GM19468 (cell line): ENCODE measurements at regions not wholly inside any gene's neighbourhood (a gene's known extent, or its start where the extent isn't known, plus 50 kb on each side); places are given as distances from the start of the nearest gene placed in this dataset.
"Not testable (repeated sequence)": the region's sequence is repeated elsewhere in the genome, so short reads cannot be mapped to it uniquely, and the experiment has no call there.

Experiments
- ATAC-seq: cut with Tn5 transposase; IDR thresholded peaks from one replicate; pipeline ENCODE4 v1.9.1; 2021; ENCODE audit warnings: mild to moderate bottlenecking, moderate library complexity, moderate number of reproducible peaks; ENCODE audit not compliant: unreplicated experiment; ENCODE audit errors: extremely low read depth

DNA sequence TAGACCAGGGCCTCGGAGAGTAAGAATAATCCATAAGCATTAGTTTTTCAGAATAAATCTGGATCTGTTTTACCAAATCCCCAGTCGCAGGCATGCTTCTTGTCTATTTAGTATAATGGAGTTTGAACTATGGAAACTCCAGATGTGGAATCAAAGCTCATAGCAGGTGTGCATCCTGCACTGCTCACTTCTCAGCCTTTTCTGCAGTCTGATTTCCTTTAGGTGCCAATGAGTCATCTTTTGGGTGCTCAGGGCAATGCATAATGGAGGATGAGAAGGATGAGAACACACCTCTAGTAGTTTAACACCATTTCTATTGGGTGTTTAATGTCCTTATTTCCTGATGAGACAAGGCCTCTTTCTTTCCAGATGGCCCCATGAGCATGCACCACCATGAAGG is 961.2 kb downstream of the TMEM121 start:
- ATAC-seq: no peak

DNA sequence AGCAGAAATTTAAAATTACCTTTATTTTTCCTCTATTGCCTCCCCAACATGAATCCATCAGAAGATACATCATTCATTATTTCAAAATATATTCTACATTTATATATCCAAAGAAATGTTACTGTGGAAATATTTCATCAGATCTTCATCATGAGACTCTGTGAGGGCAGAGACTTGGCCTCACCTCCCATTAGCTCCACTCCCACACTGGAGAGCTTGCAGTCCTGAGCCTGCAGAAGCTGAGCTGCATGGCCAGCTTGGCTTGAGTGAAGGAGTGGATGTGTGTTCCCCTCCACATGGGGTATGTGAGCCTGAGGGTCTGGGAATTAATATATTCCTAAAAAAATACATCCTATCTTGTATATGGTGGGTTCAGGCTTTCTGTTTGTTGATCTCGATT is 961.9 kb downstream of the TMEM121 start:
- ATAC-seq: no peak

DNA sequence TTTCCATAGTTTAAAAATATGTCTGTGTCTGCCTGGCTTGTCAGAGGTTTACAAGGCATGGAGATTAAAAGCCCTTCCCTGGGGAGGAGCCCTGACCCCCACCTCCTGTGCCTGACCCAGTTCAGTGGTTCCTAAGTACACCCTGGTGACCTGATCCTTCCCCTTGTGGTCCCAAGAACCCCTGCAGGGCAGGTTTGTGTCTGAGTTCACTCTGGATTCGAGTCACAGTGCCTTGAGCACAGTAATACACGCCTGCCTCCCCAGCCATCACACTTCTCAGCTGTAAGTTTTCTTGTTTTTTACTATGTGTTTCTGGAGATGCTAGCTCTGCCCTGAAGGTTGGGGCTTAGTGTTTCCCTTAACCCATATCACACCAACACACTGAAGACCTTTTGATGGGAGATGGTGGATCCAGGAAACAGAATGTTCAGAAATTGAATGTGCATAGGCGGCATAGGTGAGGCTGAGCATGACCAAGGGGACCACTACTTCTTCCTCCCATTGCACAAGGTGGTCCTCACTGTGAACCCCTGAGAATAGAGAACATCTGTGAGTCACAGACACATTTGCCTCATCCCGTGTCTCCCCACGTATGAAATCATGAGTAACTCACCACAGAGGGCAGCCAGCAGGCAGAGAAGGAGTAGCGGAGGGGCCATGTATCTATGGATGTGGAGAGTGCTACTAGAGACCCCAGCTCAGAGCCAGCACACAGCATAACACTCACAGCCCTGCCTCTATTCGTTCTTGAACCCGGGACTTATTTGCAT is 962.9 kb downstream of the TMEM121 start:
- ATAC-seq: no peak

DNA sequence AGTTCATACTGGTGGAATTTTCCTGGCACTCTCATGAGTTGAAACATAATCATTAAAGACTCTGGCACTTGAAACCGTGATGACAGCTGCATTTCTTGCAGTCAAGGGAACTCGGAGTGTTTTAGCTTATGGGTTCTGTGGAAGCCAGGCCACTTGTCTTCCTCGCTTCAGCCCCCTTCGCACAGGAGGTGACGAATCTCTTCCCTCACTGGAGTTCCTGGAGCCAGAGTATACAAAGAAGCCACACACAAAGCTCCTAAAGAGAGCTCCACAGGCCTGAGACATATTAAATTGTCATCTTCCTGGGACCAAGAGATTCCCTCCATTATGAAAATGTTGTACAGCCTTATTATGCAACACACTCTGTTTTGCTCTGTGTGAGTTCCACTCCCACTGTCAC is 964.1 kb downstream of the TMEM121 start:
- ATAC-seq: no peak

DNA sequence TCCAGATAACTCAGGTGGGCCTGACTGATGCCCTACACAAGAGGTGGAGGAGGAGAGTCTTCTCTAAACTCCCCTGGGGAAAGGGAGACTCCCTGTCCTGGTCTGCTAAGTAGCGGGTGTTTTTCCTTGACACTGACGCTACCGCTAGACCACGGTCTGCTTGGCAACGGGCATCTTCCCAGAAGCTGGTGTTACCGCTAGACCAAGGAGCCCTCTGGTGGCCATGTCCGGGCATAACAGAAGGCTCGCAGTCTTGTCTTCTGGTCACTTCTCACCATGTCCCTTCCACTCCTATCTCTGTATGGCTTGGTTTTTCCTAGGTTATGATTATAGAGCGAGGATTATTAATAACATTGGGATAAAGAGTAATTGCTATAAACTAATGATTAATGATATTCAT is 965.5 kb downstream of the TMEM121 start:
- ATAC-seq: no peak

DNA sequence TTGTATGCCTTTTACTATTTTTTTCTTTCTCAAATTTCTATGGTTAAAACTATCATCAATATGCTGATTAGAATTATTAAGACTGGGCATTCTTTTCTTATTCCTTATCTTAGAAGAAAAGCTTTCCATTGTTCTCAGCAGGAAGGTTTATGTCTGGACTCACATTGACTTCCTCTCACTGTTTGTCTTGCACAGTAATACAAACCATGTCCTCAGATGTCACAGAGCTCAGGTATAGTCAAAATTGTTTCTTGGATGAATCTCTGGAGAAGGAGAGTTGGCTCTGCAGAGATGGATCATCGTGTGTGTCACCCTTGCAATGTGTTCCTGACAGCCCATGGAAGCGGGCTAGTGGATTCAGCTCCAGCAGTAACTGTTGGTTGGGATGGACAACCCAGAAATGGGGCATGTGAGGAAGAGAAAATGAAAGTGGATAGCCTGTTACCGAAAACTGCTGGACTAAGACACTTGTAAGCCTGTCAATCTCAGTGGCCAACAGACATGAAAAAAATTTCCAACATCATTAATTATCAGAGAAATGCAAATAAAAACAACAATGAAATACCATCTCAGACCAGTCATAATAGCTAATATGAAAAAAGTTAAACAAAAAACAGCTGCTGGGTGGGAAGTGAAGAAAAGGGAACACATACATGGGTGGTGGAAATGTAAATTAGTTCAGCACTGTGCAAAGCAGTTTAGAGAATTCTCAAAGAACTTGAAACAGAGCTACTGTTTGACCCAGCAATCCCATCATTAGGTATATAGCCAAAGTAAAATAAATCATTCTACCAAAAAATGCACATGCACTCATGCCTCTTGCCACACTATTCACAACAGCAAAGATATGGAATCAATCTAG is 967.8 kb downstream of the TMEM121 start:
- no peak for ATAC-seq

DNA sequence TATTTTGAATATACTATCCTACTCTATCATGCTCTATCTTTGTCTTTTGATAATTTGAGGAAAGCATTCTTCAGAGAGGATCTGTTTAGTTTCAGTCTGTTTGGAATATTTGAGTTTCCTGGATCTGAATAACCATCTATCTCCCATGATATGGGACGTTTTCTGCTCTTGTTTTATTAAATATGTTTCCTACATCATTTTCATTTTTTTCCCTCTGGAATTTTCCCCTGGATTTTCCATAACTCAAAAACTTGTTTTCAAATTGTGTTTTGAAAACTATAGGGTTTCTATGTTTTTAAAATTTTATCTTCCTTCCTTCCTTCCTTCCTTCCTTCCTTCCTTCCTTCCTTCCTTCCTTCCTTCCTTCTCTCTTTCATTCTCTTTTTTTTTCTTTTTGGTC is 974.2 kb downstream of the TMEM121 start:
- ATAC-seq: no peak

DNA sequence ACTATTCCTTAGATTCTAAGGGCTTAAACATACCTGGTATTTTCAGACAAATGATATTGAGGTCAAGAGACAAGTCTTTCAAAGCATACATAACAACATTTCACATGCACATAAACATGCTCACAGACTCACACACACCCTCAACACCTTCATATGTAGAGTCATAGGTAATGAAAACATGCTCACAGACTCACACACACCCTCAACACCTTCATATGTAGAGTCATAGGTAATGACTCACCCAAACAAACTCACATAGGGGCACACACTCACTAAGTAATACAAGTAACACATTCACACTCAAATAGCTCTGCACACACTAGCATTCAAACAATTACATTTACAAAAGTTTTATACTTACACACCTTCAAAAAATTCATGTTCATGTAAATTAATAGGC is 975.5 kb downstream of the TMEM121 start:
- ATAC-seq: no peak

DNA sequence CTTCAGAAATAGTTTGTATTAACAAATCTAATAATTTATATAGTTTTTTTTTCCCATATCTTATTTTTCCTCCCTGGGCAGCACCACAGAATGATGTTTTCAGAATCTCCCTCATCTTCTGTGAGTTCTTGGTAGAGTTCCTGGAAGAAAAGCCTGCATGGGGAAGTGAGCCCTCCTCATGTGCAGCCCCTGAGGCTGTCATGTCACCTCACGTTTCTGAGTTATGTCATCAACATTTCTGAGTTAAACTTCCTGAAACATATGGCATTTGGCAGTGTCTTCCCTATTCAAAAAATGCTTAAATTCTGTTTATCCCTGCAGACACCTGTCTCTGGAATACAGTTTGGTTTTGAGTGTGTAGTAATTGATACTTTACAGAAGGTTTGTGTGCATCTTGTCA is 979.0 kb downstream of the TMEM121 start:
- ATAC-seq: no peak

DNA sequence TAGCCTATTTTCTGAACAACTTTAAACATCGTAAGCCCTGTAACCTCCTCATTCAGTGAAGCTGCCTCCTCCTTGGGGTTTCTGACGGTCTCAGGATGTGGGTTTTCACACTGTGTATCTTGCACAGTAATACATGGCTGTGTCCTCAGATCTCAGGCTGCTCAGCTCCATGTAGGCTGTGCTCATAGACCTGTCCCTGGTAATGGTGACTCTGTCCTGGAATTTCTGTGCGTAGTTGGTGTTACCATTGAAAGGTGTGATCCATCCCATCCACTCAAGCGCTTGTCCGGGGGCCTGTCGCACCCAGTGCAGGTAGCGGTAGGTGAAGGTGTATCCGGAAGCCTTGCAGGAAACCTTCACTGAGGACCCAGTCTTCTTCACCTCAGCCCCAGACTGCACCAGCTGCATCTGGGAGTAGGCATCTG is 980.5 kb downstream of the TMEM121 start:
- ATAC-seq: no peak

DNA sequence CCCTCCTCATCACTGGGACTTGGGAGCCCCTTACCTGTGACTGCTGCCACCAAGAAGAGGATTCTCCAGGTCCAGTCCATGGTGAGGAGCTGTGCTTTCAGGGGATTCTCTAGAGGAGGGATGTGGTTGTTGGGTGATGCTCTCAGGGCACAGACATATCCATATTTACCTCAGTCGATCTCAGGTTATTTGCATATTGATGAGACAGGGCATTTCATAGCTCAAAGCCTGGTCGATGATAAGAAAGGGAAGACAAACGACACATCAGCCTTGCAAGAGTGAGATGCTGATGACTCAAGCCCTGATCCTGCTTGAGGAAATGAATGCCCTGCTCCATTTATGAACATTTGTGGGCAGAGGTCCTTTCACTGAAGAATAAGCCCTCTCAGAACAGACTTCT is 981.0 kb downstream of the TMEM121 start:
- ATAC-seq: no peak

DNA sequence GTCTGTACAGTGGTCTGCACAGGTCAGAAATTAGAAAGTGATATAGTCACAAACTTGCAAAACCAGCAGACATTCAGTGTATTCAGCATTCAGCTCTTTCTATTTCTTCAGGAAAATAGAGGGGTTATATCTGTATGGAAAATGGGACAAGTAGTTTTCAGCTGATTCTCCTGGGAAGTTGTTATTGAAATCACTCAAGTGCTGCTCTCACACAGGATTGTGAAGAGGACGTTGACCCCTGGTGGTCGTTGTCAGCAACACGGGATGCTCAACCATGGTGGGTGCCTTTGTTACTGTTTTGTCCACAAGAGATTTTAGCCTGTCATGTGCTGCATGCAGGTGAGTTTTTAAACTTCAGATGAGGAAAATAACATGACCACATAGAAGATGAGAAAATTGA is 981.8 kb downstream of the TMEM121 start:
- ATAC-seq: no peak

DNA sequence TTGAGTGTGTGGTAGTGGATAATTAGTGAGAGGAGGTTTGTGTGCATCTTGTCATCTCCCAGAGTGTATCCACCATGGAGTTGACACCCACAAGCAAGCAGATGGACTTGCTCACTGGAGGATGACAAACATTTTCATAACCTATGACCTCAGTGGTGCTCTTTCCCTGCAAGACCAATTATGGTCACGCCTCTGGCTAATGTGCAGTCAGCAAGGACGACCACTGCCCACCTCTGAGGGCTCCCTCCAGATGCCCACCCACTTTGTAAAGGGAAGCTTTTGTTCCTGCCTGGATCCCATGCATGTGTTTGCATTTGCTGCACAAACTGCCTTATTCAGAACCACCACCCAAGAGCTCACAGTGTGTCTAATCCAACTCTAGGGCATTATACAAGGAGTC is 982.8 kb downstream of the TMEM121 start:
- ATAC-seq: no peak

DNA sequence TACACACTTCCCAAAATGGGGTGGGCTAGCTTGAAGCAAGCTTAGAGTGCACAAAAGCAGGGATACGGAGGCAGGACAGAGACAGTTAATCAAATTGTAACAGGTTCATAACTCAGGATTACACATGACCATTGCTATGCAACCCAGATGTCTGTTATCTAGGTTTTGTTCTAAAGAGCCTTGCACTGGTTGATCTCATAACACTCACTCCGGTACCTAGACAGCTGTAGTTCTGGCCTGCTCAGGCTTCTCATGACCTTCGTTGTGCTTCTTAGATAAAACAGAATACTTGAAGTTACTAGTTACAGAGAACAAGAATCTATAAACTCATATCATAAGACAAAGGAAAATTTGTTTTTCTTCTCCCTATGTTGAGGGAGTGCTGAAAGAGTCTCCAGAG is 983.4 kb downstream of the TMEM121 start:
- no peak for ATAC-seq

DNA sequence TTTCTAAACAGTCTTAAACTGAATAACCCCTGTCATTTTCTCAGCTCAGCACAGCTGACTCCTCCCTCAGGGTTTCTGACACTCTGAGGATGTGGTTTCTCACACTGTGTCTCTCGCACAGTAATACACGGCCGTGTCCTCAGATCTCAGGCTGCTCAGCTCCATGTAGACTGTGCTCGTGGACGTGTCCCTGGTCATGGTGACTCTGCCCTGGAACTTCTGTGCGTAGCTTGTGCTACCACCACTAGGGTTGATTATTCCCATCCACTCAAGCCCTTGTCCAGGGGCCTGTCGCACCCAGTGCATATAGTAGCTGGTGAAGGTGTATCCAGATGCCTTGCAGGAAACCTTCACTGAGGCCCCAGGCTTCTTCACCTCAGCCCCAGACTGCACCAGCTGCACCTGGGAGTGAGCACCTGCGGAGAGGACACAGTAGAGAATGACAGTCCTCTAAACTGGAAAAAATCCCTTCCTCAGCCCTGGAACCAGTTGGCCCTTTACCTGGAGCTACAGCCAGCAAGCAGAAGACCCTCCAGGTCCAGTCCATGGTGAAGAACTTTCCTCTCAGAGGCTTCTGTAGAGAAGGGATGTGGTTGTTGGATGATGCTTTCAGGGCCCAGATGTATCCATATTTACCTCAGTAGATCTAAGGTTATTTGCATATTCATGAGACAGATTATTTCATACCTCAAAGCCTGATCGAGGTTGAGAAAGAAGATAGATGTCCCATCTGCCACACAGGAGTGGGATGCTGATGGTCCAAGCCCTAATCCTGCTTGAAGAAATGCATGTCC is 984.8 kb downstream of the TMEM121 start:
- no peak for ATAC-seq

DNA sequence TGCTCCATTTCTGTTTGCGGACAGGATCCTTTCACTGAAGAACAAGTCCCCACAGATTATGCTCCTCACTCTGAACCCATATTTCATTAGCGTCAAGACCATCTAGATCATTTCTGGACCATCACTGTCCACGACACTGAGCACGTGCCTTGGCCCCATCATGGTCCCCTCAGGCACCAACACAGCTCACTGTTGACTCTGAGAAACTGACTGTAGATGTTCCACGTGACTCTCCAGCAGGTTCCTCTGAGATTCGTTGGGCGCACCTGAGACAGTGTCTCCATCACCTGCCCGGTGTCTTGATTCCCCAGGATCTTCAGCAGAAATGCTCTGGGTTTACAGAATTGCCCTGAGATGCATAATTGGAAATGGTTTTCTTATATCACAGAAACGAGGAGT is 985.4 kb downstream of the TMEM121 start:
- no peak for ATAC-seq

DNA sequence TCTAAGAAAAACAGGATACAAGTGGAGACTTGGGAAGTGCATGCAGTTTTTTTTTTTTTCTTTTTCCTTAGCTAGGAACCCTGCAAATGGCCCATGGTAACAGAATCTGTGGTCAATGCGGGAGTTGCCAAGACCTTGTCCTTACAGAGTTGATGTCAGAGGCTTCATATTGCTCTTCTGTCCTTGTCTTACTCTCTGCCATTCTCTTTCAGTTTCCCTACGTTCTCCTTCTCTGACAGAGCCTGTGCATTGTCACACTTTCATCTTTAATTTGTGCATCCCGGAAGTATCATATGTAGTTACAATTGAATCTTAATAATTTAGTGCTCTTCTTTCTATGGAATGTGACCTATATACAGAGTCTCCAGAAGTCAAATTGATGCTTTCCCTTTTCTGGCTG is 986.9 kb downstream of the TMEM121 start:
- ATAC-seq: no peak

DNA sequence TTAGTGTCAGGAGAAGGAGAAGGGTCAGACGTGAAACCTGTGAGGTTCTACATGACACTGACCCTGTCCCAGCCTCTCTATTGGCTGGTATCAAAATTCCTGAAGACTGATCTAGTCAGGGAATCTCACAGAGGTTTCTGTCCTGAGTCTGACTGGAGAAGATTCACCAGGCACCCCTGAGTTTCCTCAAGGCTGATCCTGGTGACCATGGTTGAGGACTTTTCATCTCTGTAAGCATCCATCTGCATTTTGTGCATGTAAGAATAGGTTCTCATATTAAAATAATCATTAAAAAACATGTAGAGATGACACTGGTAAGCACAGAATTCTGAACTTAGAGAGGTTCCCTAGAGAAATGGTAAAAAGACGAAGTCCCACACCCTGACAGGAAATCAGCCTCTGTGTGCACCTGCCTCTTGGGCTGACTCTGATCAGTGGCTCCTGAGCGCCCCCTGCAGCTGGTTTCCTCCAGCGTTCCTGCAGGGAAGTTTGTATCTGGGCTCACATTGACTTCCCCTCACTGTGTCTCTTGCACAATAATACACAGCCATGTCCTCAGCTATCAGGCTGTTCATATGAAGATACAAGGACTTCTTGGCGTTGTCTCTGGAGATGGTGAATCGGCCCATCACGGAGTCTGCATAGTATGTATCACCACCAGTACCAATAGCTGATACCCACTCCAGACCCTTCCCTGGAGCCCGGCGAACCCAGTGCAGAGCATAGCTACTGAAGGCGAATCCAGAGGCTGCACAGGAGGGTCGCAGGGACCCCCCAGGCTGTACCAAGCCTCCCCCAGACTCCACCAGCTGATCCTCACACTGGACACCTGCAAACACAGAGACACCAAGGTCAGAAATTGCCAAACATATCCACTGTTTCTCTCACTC is 991.9 kb downstream of the TMEM121 start:
- ATAC-seq: no peak

DNA sequence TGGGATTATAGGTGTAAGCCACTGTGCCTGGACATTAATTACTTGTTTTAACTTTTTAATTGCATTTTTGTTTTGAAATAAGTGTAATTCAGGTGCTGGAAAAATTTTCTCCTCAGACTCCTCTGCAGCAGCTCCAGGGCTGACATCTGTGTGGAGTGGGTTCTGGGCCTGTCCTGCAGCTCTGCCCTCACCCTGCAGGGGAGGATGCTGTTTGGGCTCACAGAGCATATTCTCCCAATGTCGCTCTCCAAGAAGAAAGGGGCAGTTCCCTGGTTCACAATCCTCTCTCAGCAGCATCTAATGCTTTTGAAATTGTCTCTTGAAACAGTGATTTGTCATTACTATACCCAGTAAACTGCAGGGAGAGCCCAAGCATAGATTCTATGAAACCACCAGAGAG is 995.7 kb downstream of the TMEM121 start:
- ATAC-seq: not testable (repeated sequence)

DNA sequence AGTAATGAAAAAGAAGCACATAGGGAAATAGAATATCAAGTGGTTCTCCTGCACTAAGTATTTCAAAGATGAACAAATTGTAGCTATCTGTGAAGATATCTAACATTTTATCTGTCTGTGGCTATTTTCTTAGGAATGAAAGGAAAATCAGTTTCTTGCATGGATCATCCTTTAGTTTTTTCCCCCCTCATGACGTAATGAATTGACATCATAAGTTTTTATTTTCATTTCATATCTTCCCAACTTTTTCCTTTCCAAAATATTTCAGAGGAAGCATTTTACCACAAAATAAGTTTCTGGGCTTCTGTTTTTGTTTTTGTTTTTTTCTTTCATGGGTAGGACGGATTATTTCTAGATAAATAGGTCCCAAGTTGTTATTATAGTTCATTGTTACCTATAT is 996.6 kb downstream of the TMEM121 start:
- no peak for ATAC-seq
